OCI-LY3 (cell line): ENCODE measurements at regions not wholly inside any gene's neighbourhood (a gene's known extent, or its start where the extent isn't known, plus 50 kb on each side); places are given as distances from the start of the nearest gene placed in this dataset.

Experiments
- H2AFZ ChIP-seq: fragments of 200-600, 300-600 bp; shearing (Covaris generic); 2 replicates; pipeline ENCODE4 v1.6.0; 2014; ENCODE audit warnings: antibody characterized with exemption, low read depth, low read length
- H3K27ac ChIP-seq: fragments of 200-600, 300-600 bp; sonication (generic); 2 replicates; pipeline ENCODE4 v1.5.1; 2014; ENCODE audit warnings: mild to moderate bottlenecking, low read length, moderate library complexity, mixed read lengths
- H3K27me3 ChIP-seq: fragments of 200-600, 300-600 bp; sonication (generic); 2 replicates; pipeline ENCODE4 v1.6.1; 2014; ENCODE audit warnings: low read depth, low read length, mixed read lengths
- H3K36me3 ChIP-seq: fragments of 200-600, 300-600 bp; sonication (generic); replicated peaks from 2 replicates; pipeline ENCODE3; 2014; ENCODE audit warnings: low read depth, low read length, mixed read lengths
- H3K4me1 ChIP-seq: fragments of 300-600, 200-600 bp; sonication (generic); 2 replicates; pipeline ENCODE4 v1.6.1; 2014; ENCODE audit warnings: low read length, mixed read lengths
- H3K4me2 ChIP-seq: fragments of 200-600, 300-600 bp; sonication (generic); 2 replicates; pipeline ENCODE4 v1.6.1; 2014; ENCODE audit warnings: low read length, mixed read lengths
- H3K4me3 ChIP-seq: fragments of 300-600, 200-600 bp; sonication (generic); 2 replicates; pipeline ENCODE4 v1.5.1; 2014; ENCODE audit warnings: antibody characterized with exemption, mild to moderate bottlenecking, low read length, moderate library complexity
- H3K79me2 ChIP-seq: fragments of 300-600, 200-600 bp; shearing (Covaris generic); 2 replicates; pipeline ENCODE4 v1.6.1; 2014; ENCODE audit warnings: mild to moderate bottlenecking, low read length, mixed read lengths
- H3K9ac ChIP-seq: fragments of 300-600, 200-600 bp; shearing (Covaris generic); 2 replicates; pipeline ENCODE4 v1.6.0; 2014; ENCODE audit warnings: mild to moderate bottlenecking, low read length, moderate library complexity
- H3K9me3 ChIP-seq: fragments of 200-600, 300-600 bp; shearing (Covaris generic); 2 replicates; pipeline ENCODE4 v1.6.1; 2014; ENCODE audit warnings: low read length, mixed read lengths; ENCODE audit not compliant: insufficient read depth
- H4K20me1 ChIP-seq: fragments of 200-600, 300-600 bp; sonication (generic); 2 replicates; pipeline ENCODE4 v1.6.1; 2016; ENCODE audit warnings: low read length, mixed read lengths; ENCODE audit not compliant: insufficient read depth
- EZH2phosphoT487 ChIP-seq: fragments of 200-600 bp; shearing (Covaris generic); IDR thresholded peaks from 2 replicates; pipeline ENCODE4 v1.6.1; 2018; ENCODE audit warnings: antibody characterized with exemption, mixed run types, low read depth
- TF ChIP-seq, protein P1 (sequence below): fragments of 200-600, 300-600 bp; sonication (generic); IDR thresholded peaks from 2 replicates; pipeline ENCODE4 v1.5.1; 2014; ENCODE audit warnings: antibody characterized with exemption, low read length, low read depth

DNA sequence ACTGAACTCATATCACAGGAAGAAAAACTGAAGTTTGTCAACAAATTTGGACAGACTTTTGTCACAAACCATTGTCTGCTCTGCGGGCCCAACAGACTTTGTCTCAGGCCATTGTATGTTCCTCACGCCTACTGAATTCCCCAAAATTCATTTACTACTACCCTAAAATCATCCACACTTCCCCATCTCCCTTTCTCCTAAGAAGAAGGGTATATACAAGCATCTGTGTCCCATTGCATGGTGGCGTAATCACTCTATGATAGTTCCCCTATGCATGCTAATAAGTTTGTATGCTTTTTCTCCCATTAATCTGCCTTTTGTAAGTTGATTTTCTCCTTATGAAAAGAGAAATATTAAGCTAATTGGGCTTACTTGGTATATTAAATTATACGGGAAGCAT is 54.9 kb upstream of the ATF3 start:
- no peaks in the 10 kb centered on the region for H4K20me1 ChIP-seq
- no peak overlapping the region for H3K9ac ChIP-seq
- H3K4me3 ChIP-seq = no peak overlapping the region
- H3K9me3 ChIP-seq = peaks cover 11% of the 10 kb centered on the region; the same call in 1 of the 2 replicates
- no peak overlapping the region for H3K27ac ChIP-seq
- peaks cover 6% of the 10 kb centered on the region for H3K4me1 ChIP-seq
- H3K36me3 ChIP-seq = peaks cover 17% of the 10 kb centered on the region
- H2AFZ ChIP-seq = no peak overlapping the region
- H3K79me2 ChIP-seq = peaks cover 10% of the 10 kb centered on the region
- H3K27me3 ChIP-seq = no peaks in the 10 kb centered on the region
- TF ChIP-seq, protein P1, sequence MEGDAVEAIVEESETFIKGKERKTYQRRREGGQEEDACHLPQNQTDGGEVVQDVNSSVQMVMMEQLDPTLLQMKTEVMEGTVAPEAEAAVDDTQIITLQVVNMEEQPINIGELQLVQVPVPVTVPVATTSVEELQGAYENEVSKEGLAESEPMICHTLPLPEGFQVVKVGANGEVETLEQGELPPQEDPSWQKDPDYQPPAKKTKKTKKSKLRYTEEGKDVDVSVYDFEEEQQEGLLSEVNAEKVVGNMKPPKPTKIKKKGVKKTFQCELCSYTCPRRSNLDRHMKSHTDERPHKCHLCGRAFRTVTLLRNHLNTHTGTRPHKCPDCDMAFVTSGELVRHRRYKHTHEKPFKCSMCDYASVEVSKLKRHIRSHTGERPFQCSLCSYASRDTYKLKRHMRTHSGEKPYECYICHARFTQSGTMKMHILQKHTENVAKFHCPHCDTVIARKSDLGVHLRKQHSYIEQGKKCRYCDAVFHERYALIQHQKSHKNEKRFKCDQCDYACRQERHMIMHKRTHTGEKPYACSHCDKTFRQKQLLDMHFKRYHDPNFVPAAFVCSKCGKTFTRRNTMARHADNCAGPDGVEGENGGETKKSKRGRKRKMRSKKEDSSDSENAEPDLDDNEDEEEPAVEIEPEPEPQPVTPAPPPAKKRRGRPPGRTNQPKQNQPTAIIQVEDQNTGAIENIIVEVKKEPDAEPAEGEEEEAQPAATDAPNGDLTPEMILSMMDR = no peak
- TF ChIP-seq EZH2phosphoT487 = no peak
- H3K4me2 ChIP-seq = no peak overlapping the region

DNA sequence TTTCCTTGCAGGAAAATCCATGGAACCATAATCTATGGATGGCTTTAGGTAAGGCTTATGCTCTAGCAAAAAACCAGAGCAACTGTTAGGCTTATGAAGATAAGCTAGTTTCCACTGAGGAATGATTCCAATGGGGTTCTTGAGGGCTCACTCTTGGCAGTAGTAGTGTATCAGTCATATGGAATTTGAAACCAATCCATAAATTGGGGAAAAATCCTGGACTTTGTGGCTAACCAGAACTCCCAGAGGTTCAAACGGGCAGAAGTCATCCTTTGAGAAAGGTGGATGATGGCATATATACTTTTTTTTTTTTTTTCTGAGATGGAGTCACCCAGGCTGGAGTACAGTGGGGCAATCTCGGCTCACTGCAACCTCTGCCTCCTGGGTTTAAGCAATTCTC is 54.2 kb upstream of the ATF3 start:
- peaks cover 10% of the 10 kb centered on the region for H3K79me2 ChIP-seq
- H3K4me1 ChIP-seq = peaks cover 11% of the 10 kb centered on the region
- H3K27me3 ChIP-seq = no peaks in the 10 kb centered on the region
- peaks cover 17% of the 10 kb centered on the region for H3K36me3 ChIP-seq
- TF ChIP-seq, protein P1 = no peak
- no peak overlapping the region for H2AFZ ChIP-seq
- no peak overlapping the region for H3K27ac ChIP-seq
- no peak overlapping the region for H3K4me3 ChIP-seq
- H4K20me1 ChIP-seq = no peaks in the 10 kb centered on the region
- no peak overlapping the region for H3K9ac ChIP-seq
- peaks cover 11% of the 10 kb centered on the region; the same call in 1 of the 2 replicates for H3K9me3 ChIP-seq
- H3K4me2 ChIP-seq = no peak overlapping the region

DNA sequence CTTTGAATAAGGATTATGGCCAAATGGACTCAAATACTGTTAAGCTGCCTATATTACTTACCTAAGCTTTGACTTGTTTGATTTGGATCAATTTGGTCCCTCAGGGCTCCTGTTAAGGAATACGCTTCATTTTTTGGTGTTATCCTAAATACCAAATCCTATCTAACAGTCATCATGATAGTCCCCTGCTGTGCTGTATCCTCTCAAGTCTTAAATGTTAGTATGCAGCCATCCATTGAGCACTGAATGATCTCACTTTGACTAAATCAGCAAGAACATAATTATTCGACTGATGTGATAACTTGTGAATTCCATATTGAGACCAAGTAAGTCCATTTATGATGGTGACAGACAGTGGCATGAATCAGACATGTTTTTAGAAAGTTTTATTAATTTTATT is 53.1 kb upstream of the ATF3 start:
- H2AFZ ChIP-seq = no peak overlapping the region
- no peak for TF ChIP-seq EZH2phosphoT487
- TF ChIP-seq, protein P1 = no peak
- no peak overlapping the region for H3K4me3 ChIP-seq

DNA sequence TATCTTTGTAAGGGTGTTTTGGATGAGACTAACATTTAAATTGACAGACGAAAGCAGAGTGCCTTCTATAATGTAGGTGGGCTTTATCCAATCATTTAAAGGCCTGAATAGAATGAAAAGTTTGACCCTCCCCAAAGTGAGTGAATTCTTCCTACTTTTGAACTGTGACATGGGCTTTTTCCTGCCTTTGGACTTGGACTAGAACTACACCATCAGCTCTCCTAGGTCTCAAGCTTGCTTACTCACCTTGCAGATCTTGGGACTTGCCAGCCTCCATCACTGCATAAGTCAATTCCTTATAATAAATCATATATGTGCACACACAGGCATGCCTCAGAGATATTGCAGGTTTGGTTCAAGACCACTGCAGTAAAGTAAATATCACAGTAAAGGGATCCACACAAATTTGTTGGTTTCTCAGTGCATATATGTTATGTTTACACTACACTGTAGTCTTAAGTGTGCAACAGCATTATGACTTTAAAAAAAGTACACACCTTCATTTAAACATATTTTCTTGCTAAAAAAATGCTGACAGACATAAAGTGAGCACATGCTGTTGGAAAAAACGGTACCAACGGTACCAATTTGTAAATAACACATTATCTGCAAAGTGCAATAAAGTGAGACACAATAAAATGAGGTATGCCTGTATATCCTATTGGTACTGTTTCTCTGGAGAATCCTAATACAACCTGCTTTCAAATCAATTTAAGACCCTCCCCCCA is 51.6 kb upstream of the ATF3 start:
- peaks cover 11% of the 10 kb centered on the region; the same call in 1 of the 2 replicates for H3K9me3 ChIP-seq
- no peak overlapping the region for H3K4me2 ChIP-seq
- H3K4me3 ChIP-seq = no peak overlapping the region
- H3K9ac ChIP-seq = no peak overlapping the region
- H4K20me1 ChIP-seq = no peaks in the 10 kb centered on the region
- H3K27ac ChIP-seq = no peak overlapping the region
- H3K36me3 ChIP-seq = peaks cover 17% of the 10 kb centered on the region
- peaks cover 10% of the 10 kb centered on the region for H3K79me2 ChIP-seq
- no peak for TF ChIP-seq EZH2phosphoT487
- TF ChIP-seq, protein P1 = no peak
- H3K4me1 ChIP-seq = peaks cover 30% of the 10 kb centered on the region
- no peaks in the 10 kb centered on the region for H3K27me3 ChIP-seq
- no peak overlapping the region for H2AFZ ChIP-seq

More for the DNA sequence above, 53.1 kb upstream of the ATF3 start:
- Histone ChIP-seq H3K9me3 (peaks cover 11% of the 10 kb centered on the region; the same call in 1 of the 2 replicates), H3K27ac (no peak overlapping the region), H4K20me1 (no peaks in the 10 kb centered on the region), H3K27me3 (no peaks in the 10 kb centered on the region), H3K4me1 (peaks cover 18% of the 10 kb centered on the region), H3K9ac (no peak overlapping the region), H3K4me2 (no peak overlapping the region), H3K36me3 (peaks cover 17% of the 10 kb centered on the region), H3K79me2 (peaks cover 10% of the 10 kb centered on the region)
